ENCODE measurements at regions not wholly inside any gene's neighbourhood (a gene's known extent, or its start where the extent isn't known, plus 50 kb on each side); places are given as distances from the start of the nearest gene placed in this dataset.
"Not testable (repeated sequence)": the region's sequence is repeated elsewhere in the genome, so short reads cannot be mapped to it uniquely, and the experiment has no call there.

DNA sequence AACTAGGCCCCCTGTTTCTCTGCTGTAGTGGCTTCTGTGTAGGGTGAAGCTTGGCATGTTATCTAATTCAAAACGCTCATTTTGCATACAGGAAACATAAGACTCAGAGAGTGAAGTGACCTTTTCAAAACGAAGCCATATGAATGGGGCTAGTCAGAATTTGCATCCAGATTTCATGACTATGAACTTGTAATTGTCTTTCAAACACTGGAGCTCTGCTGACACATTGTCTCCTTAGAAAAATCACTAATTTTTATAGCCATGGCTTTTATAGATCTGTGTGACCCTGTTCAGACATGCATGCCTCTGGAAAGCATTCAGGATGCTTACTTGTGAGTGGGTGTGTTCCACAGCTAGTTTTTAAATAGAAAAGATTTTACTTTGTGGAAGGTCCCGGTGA lies 444.3 kb upstream of the GCFC2 start:
- no peaks in the 10 kb centered on the region for H4K20me1 ChIP-seq (ENCODE audit: insufficient read depth, low read length)
- no peak overlapping the region for H3K4me2 ChIP-seq (ENCODE audit: low read depth, low read length)
- H3K27ac ChIP-seq (ENCODE audit: low read length): no peak overlapping the region
- TF ChIP-seq EZH2 (optimal IDR thresholded peaks at IDR 0.05; ENCODE audit: low read depth, low read length) (no peak), EZH2phosphoT487 (IDR thresholded peaks at IDR 0.05; ENCODE audit: low read length) (no peak)
- TF ChIP-seq, protein P1, sequence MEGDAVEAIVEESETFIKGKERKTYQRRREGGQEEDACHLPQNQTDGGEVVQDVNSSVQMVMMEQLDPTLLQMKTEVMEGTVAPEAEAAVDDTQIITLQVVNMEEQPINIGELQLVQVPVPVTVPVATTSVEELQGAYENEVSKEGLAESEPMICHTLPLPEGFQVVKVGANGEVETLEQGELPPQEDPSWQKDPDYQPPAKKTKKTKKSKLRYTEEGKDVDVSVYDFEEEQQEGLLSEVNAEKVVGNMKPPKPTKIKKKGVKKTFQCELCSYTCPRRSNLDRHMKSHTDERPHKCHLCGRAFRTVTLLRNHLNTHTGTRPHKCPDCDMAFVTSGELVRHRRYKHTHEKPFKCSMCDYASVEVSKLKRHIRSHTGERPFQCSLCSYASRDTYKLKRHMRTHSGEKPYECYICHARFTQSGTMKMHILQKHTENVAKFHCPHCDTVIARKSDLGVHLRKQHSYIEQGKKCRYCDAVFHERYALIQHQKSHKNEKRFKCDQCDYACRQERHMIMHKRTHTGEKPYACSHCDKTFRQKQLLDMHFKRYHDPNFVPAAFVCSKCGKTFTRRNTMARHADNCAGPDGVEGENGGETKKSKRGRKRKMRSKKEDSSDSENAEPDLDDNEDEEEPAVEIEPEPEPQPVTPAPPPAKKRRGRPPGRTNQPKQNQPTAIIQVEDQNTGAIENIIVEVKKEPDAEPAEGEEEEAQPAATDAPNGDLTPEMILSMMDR (IDR thresholded peaks at IDR 0.05; ENCODE audit: low read length): no peak
- H3K9me3 ChIP-seq (replicated peaks; ENCODE audit: insufficient read depth, low read length): no peaks in the 10 kb centered on the region
- no peaks in the 10 kb centered on the region for H3K27me3 ChIP-seq (replicated peaks; ENCODE audit: insufficient read depth, low read length)
- no peaks in the 10 kb centered on the region for H3F3A ChIP-seq (ENCODE audit: insufficient read depth, low read length)
- H3K4me3 ChIP-seq (ENCODE audit: low read length): no peak overlapping the region
- no peak overlapping the region for H2AFZ ChIP-seq (ENCODE audit: low read length)
- no peak overlapping the region for H3K9ac ChIP-seq (ENCODE audit: low read length)
- no peaks in the 10 kb centered on the region for H3K79me2 ChIP-seq (ENCODE audit: low read length)
- H3K4me1 ChIP-seq (ENCODE audit: low read length): no peaks in the 10 kb centered on the region
- no peaks in the 10 kb centered on the region for H3K9me2 ChIP-seq (replicated peaks; ENCODE audit: insufficient read depth, low read length)
- DNase-seq: no peak
- H3K36me3 ChIP-seq (replicated peaks; ENCODE audit: insufficient read depth, low read length): no peaks in the 10 kb centered on the region

DNA sequence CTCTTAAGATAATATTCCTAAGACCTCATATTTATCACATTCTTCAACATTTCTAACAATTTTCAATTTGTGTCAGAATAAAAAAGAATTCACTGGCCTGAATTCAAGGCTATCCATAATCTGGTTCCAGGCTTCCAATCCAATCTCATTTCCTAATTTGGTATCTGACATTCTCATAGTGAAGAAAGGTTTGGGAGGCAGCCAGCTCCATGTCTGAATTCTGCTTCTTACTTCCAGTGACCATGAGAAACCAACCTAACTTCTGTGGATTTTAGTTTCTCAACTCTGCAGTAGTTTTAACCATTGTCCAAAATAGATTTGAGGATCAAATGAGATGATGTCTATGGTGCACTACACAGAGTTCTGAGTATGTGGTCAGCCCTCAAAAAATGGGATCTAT lies 439.1 kb upstream of the GCFC2 start:
- no peaks in the 10 kb centered on the region for H3K9me2 ChIP-seq (replicated peaks; ENCODE audit: insufficient read depth, low read length)
- H3K4me1 ChIP-seq (ENCODE audit: low read length): no peaks in the 10 kb centered on the region
- no peak for TF ChIP-seq EZH2 (optimal IDR thresholded peaks at IDR 0.05; ENCODE audit: low read depth, low read length)
- TF ChIP-seq EZH2phosphoT487 (IDR thresholded peaks at IDR 0.05; ENCODE audit: low read length): no peak
- TF ChIP-seq, protein P1 (IDR thresholded peaks at IDR 0.05; ENCODE audit: low read length): no peak
- H3K4me2 ChIP-seq (ENCODE audit: low read depth, low read length): no peak overlapping the region
- H2AFZ ChIP-seq (ENCODE audit: low read length): no peak overlapping the region
- no peaks in the 10 kb centered on the region for H3K9me3 ChIP-seq (replicated peaks; ENCODE audit: insufficient read depth, low read length)
- H3K4me3 ChIP-seq (ENCODE audit: low read length): no peak overlapping the region
- no peak for DNase-seq
- no peak overlapping the region for H3K27ac ChIP-seq (ENCODE audit: low read length)
- H3K36me3 ChIP-seq (replicated peaks; ENCODE audit: insufficient read depth, low read length): no peaks in the 10 kb centered on the region
- H4K20me1 ChIP-seq (ENCODE audit: insufficient read depth, low read length): no peaks in the 10 kb centered on the region
- no peaks in the 10 kb centered on the region for H3K27me3 ChIP-seq (replicated peaks; ENCODE audit: insufficient read depth, low read length)
- H3F3A ChIP-seq (ENCODE audit: insufficient read depth, low read length): no peaks in the 10 kb centered on the region
- H3K9ac ChIP-seq (ENCODE audit: low read length): no peak overlapping the region
- no peaks in the 10 kb centered on the region for H3K79me2 ChIP-seq (ENCODE audit: low read length)

DNA sequence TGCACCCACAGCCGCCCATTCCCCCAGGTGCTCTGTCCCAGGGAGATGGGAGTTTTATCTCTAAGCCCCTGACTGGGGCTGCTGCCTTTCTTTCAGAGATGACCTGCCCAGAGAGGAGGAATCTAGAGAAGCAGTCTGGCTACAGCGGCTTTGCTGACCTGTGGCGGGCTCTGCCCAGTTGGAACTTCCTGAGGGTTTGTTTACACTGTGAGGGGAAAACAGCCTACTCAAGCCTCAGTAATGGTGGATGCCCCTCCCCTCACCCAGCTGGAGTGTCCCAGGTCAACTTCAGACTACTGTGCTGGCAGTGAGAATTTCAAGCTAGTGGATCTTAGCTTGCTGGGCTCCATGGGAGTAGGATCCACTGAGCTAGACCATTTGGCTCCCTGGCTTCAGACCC lies 428.6 kb upstream of the GCFC2 start:
- not testable (repeated sequence) for H4K20me1 ChIP-seq (ENCODE audit: insufficient read depth, low read length); DNase-seq; H3K9ac ChIP-seq (ENCODE audit: low read length); H3K9me2 ChIP-seq (replicated peaks; ENCODE audit: insufficient read depth, low read length); H3K27ac ChIP-seq (ENCODE audit: low read length); H3K79me2 ChIP-seq (ENCODE audit: low read length); H3K4me2 ChIP-seq (ENCODE audit: low read depth, low read length); H3F3A ChIP-seq (ENCODE audit: insufficient read depth, low read length); H3K4me1 ChIP-seq (ENCODE audit: low read length); H3K9me3 ChIP-seq (replicated peaks; ENCODE audit: insufficient read depth, low read length); H3K27me3 ChIP-seq (replicated peaks; ENCODE audit: insufficient read depth, low read length); H2AFZ ChIP-seq (ENCODE audit: low read length); H3K36me3 ChIP-seq (replicated peaks; ENCODE audit: insufficient read depth, low read length); H3K4me3 ChIP-seq (ENCODE audit: low read length)

DNA sequence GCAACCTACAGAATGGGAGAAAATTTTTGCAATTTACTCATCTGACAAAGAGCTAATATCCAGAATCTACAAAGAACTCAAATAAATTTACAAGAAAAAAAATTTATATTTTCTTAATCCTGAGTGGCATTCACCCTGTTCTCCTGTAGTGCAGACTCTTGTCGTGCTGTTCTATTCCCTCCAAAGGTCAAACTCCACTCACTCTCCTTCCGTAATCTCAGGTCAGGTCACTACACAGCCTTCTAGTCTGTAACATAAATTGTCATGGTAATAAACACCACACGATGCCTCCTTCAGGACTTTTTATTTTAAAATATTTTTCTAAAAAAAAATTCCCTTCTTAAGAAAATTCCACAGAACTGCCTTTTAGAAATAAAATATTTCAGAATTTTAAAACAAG lies 417.9 kb upstream of the GCFC2 start:
- Histone ChIP-seq H3K79me2 (ENCODE audit: low read length) (no peaks in the 10 kb centered on the region), H3K27ac (ENCODE audit: low read length) (no peak overlapping the region), H3K9ac (ENCODE audit: low read length) (no peak overlapping the region), H3F3A (ENCODE audit: insufficient read depth, low read length) (no peaks in the 10 kb centered on the region), H3K27me3 (replicated peaks; ENCODE audit: insufficient read depth, low read length) (no peaks in the 10 kb centered on the region), H3K9me2 (replicated peaks; ENCODE audit: insufficient read depth, low read length) (no peaks in the 10 kb centered on the region), H3K4me3 (ENCODE audit: low read length) (no peak overlapping the region), H2AFZ (ENCODE audit: low read length) (no peak overlapping the region), H3K4me2 (ENCODE audit: low read depth, low read length) (no peak overlapping the region), H3K4me1 (ENCODE audit: low read length) (no peaks in the 10 kb centered on the region), H3K9me3 (replicated peaks; ENCODE audit: insufficient read depth, low read length) (no peaks in the 10 kb centered on the region), H3K36me3 (replicated peaks; ENCODE audit: insufficient read depth, low read length) (no peaks in the 10 kb centered on the region), H4K20me1 (ENCODE audit: insufficient read depth, low read length) (no peaks in the 10 kb centered on the region)
- no peak for DNase-seq
- TF ChIP-seq EZH2phosphoT487 (IDR thresholded peaks at IDR 0.05; ENCODE audit: low read length) (no peak), EZH2 (optimal IDR thresholded peaks at IDR 0.05; ENCODE audit: low read depth, low read length) (no peak)
- TF ChIP-seq, protein P1 (IDR thresholded peaks at IDR 0.05; ENCODE audit: low read length): no peak
